H1 (cell line): ENCODE measurements at regions not wholly inside any gene's neighbourhood (a gene's known extent, or its start where the extent isn't known, plus 50 kb on each side); places are given as distances from the start of the nearest gene placed in this dataset.

Experiments
- ATF2 ChIP-seq: IDR thresholded peaks from 2 replicates; pipeline ENCODE4 v1.6.1; 2012; ENCODE audit warnings: low read length, inconsistent platforms
- JUN ChIP-seq: IDR thresholded peaks from 2 replicates; pipeline ENCODE4 v1.6.1; 2011; ENCODE audit warnings: low read depth, mild to moderate bottlenecking, improper control_type of control experiment, low read length
- ZNF274 ChIP-seq: IDR thresholded peaks from 2 replicates; pipeline ENCODE4 v1.7.0; 2012; ENCODE audit warnings: low read length, borderline replicate concordance; ENCODE audit errors: extremely low read depth
- TF ChIP-seq, protein P1 (sequence below): fragments of 300-600 bp; sonication (generic); IDR thresholded peaks from 2 replicates; pipeline ENCODE4 v1.7.1; 2012; ENCODE audit warnings: low read length, moderate library complexity, mild to moderate bottlenecking, inconsistent platforms; ENCODE audit not compliant: insufficient replicate concordance

DNA sequence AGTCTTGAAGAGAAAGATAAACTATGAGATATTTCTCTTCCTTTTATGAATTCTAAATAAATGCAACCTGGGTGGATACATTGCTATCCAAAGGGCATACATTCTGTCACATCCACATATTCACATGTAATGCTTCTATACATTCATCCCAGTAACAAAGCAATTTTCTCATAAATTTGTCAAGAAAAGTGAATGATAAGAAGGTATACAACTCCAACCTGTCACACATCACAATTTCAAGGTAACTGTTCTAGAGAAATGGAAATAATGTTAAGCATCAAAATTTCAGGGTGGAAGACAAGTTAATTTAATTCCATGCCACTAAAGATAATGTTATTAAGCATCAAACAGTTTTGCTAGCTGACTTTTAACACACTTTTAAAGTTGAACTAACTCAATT, 212.9 kb downstream of the SYT10 start (continued):
- TF ChIP-seq, protein P1, sequence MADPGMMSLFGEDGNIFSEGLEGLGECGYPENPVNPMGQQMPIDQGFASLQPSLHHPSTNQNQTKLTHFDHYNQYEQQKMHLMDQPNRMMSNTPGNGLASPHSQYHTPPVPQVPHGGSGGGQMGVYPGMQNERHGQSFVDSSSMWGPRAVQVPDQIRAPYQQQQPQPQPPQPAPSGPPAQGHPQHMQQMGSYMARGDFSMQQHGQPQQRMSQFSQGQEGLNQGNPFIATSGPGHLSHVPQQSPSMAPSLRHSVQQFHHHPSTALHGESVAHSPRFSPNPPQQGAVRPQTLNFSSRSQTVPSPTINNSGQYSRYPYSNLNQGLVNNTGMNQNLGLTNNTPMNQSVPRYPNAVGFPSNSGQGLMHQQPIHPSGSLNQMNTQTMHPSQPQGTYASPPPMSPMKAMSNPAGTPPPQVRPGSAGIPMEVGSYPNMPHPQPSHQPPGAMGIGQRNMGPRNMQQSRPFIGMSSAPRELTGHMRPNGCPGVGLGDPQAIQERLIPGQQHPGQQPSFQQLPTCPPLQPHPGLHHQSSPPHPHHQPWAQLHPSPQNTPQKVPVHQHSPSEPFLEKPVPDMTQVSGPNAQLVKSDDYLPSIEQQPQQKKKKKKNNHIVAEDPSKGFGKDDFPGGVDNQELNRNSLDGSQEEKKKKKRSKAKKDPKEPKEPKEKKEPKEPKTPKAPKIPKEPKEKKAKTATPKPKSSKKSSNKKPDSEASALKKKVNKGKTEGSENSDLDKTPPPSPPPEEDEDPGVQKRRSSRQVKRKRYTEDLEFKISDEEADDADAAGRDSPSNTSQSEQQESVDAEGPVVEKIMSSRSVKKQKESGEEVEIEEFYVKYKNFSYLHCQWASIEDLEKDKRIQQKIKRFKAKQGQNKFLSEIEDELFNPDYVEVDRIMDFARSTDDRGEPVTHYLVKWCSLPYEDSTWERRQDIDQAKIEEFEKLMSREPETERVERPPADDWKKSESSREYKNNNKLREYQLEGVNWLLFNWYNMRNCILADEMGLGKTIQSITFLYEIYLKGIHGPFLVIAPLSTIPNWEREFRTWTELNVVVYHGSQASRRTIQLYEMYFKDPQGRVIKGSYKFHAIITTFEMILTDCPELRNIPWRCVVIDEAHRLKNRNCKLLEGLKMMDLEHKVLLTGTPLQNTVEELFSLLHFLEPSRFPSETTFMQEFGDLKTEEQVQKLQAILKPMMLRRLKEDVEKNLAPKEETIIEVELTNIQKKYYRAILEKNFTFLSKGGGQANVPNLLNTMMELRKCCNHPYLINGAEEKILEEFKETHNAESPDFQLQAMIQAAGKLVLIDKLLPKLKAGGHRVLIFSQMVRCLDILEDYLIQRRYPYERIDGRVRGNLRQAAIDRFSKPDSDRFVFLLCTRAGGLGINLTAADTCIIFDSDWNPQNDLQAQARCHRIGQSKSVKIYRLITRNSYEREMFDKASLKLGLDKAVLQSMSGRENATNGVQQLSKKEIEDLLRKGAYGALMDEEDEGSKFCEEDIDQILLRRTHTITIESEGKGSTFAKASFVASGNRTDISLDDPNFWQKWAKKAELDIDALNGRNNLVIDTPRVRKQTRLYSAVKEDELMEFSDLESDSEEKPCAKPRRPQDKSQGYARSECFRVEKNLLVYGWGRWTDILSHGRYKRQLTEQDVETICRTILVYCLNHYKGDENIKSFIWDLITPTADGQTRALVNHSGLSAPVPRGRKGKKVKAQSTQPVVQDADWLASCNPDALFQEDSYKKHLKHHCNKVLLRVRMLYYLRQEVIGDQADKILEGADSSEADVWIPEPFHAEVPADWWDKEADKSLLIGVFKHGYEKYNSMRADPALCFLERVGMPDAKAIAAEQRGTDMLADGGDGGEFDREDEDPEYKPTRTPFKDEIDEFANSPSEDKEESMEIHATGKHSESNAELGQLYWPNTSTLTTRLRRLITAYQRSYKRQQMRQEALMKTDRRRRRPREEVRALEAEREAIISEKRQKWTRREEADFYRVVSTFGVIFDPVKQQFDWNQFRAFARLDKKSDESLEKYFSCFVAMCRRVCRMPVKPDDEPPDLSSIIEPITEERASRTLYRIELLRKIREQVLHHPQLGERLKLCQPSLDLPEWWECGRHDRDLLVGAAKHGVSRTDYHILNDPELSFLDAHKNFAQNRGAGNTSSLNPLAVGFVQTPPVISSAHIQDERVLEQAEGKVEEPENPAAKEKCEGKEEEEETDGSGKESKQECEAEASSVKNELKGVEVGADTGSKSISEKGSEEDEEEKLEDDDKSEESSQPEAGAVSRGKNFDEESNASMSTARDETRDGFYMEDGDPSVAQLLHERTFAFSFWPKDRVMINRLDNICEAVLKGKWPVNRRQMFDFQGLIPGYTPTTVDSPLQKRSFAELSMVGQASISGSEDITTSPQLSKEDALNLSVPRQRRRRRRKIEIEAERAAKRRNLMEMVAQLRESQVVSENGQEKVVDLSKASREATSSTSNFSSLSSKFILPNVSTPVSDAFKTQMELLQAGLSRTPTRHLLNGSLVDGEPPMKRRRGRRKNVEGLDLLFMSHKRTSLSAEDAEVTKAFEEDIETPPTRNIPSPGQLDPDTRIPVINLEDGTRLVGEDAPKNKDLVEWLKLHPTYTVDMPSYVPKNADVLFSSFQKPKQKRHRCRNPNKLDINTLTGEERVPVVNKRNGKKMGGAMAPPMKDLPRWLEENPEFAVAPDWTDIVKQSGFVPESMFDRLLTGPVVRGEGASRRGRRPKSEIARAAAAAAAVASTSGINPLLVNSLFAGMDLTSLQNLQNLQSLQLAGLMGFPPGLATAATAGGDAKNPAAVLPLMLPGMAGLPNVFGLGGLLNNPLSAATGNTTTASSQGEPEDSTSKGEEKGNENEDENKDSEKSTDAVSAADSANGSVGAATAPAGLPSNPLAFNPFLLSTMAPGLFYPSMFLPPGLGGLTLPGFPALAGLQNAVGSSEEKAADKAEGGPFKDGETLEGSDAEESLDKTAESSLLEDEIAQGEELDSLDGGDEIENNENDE: no peak
- TF ChIP-seq ATF2: no peak
- TF ChIP-seq ZNF274: no peak
- TF ChIP-seq JUN: no peak
